Kidney (tissue), 13 donors: ENCODE measurements at regions not wholly inside any gene's neighbourhood (a gene's known extent, or its start where the extent isn't known, plus 50 kb on each side); places are given as distances from the start of the nearest gene placed in this dataset.

Experiments
- DNase-seq, 5 donors: peaks; one replicate each; pipeline ENCODE4 v3.0.0-alpha.2; 2013 to 2020
- FAIRE-seq: peaks from 2 replicates; lab custom pipeline; 2012; peaks lifted over from hg19 to GRCh38; lab: Jason Lieb, UNC
- H3K27ac ChIP-seq, 2 donors: one replicate each; pipeline ENCODE4 v1.7.0; 2013; ENCODE audit warnings: low read depth in 2 of 2, low read length in 2 of 2, inconsistent platforms in 1 of 2
- H3K27me3 ChIP-seq: one replicate; pipeline ENCODE4 v1.7.1; 2013; ENCODE audit warnings: low read length, inconsistent platforms; ENCODE audit not compliant: control insufficient read depth, insufficient read depth
- H3K36me3 ChIP-seq, 3 donors: one replicate each; pipeline versions ENCODE4 v1.7.0 to v1.7.1; 2013; ENCODE audit warnings: low read length in 3 of 3, control low read depth in 1 of 3, inconsistent platforms in 1 of 3; ENCODE audit not compliant: insufficient read depth in 3 of 3, control insufficient read depth in 2 of 3
- H3K4me1 ChIP-seq, 3 donors: one replicate each; pipeline versions ENCODE4 v1.7.0 to v1.7.1; 2013; ENCODE audit warnings: low read length in 3 of 3, inconsistent platforms in 1 of 3, low read depth in 1 of 3; ENCODE audit not compliant: control insufficient read depth in 2 of 3, insufficient read depth in 2 of 3
- H3K4me3 ChIP-seq, 3 donors: one replicate each; pipeline versions ENCODE4 v1.7.0 to v1.8.1; 2013; ENCODE audit warnings: low read length in 3 of 3, control low read depth in 1 of 3, inconsistent platforms in 1 of 3
- H3K9ac ChIP-seq, 3 donors: one replicate each; pipeline versions ENCODE4 v1.7.0 to v1.7.1; 2013; ENCODE audit warnings: low read length in 3 of 3, control low read depth in 1 of 3, inconsistent platforms in 1 of 3
- H3K9me3 ChIP-seq, 3 donors: one replicate each; pipeline versions ENCODE4 v1.7.0 to v1.7.1; 2013; ENCODE audit warnings: low read length in 3 of 3, control low read depth in 1 of 3, inconsistent platforms in 1 of 3; ENCODE audit not compliant: control insufficient read depth in 2 of 3, insufficient read depth in 1 of 3
- intact Hi-C: fragments of 100-400 bp; cut with DNase I; formaldehyde crosslinking; loops from one replicate; pipeline ENCODE4 v1.11.1; 2022
- TF ChIP-seq, protein P1 (sequence below): IDR thresholded peaks from 3 replicates; pipeline ENCODE4 v1.5.1; 2012; ENCODE audit warnings: mild to moderate bottlenecking, moderate library complexity, borderline replicate concordance; ENCODE audit not compliant: insufficient read depth; ENCODE audit errors: extremely low read depth
- donor health status: control.
- donor health status: control.
- donor health status: control.
- donor health status: control.
- donor health status: control.
- donor health status: DM: yes; HTN: yes; CAD: no.
- donor health status: Normal renal cell carcinoma (clear cell type).

DNA sequence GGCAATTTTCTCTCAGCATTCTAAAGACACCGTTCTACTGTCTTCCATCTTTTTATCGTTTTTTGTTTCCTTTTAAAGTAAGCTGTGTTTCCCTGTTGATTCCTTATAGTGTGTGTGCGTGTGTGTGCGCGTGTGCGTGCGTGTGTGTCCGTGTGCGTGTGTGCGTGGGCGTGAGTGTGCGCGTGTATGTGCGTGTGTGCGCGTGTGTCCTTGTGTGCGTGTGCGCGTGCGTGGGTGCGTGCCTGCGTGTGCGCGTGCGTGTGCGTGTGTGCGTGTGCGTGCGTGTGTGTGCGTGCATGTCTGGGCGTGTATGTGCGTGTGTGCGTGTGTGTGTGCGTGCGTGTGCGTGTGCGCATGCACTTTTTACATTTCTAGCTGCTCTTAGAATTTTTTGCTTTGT is 1033.7 kb downstream of the BRD1 start:
- Histone ChIP-seq H3K4me1 (no peaks in the 10 kb centered on the region), H3K9me3 (no peaks in the 10 kb centered on the region), H3K27me3 (no peaks in the 10 kb centered on the region), H3K27ac (no peak overlapping the region), H3K4me3 (no peak overlapping the region), H3K36me3 (no peaks in the 10 kb centered on the region), H3K9ac (no peak overlapping the region)
- TF ChIP-seq, protein P1, sequence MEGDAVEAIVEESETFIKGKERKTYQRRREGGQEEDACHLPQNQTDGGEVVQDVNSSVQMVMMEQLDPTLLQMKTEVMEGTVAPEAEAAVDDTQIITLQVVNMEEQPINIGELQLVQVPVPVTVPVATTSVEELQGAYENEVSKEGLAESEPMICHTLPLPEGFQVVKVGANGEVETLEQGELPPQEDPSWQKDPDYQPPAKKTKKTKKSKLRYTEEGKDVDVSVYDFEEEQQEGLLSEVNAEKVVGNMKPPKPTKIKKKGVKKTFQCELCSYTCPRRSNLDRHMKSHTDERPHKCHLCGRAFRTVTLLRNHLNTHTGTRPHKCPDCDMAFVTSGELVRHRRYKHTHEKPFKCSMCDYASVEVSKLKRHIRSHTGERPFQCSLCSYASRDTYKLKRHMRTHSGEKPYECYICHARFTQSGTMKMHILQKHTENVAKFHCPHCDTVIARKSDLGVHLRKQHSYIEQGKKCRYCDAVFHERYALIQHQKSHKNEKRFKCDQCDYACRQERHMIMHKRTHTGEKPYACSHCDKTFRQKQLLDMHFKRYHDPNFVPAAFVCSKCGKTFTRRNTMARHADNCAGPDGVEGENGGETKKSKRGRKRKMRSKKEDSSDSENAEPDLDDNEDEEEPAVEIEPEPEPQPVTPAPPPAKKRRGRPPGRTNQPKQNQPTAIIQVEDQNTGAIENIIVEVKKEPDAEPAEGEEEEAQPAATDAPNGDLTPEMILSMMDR, result no peak
- intact Hi-C loops, result no loop called here
- no peak for FAIRE-seq
- no peak for DNase-seq

DNA sequence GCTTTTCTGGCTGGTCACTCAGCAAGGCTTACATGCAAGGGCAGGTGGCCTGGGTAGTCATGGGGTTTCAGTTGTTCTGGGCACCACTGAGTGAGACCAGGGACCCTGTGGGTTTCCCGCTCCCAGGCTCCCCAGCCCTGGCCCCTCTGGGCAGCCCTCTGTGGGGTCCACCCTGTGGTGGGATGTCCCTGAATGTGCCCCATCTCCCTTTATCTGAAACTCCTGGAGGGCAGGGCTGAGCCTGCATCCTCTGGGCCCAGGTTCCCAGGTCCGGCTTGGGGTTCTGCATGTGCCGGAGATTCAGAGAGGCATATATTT is 1041.0 kb downstream of the BRD1 start:
- Histone ChIP-seq H3K36me3 (no peaks in the 10 kb centered on the region), H3K27me3 (no peaks in the 10 kb centered on the region), H3K4me3 (no peak overlapping the region), H3K27ac (no peak overlapping the region), H3K9ac (no peak overlapping the region), H3K4me1 (no peaks in the 10 kb centered on the region), H3K9me3 (no peaks in the 10 kb centered on the region)
- TF ChIP-seq, protein P1, result no peak
- intact Hi-C loops, result no loop called here
- FAIRE-seq (no peak), DNase-seq (no peak)

DNA sequence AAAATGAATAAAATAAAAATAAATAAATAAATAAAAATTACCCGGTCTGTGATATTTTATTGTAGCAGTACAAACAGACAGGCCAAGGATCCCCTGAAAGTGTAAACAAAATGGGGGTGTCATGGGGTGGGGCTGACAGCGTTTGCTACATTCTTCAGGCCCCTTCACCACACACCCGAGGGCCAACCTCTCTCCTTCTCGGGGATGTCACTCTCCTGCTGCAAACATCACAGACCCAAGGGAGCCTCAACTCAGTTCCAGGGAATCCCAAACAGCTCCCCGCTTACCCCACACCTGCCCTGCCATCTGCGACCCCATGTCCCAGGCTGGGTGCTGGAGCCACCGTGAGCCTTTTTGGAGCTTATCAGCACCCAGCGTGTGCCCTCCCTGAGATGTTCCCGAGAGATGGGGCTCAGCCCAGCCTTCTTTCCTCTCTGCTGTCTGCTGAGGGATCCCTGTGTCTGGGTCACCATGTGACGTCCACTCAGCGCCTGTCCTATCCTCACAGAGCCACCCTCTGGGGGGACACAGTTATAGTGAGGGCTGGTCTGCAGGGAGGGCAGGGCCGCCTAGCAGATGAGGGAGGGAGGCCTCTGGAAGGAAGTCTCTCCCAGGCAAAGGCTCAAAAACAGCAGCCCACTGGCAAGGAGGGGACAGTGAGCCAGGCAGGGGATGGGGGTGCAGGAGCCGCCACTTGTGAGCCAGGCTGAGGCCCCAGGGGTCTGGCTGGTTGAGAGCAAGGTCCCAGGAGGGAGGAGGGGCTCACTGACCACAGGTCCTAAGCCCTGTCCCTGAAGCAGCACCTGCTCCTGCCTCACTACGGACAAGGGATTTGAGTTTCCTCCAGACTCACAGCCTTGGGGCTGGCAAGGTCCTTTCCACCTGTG is 1041.6 kb downstream of the BRD1 start:
- Histone ChIP-seq H3K9me3 (no peaks in the 10 kb centered on the region), H3K36me3 (no peaks in the 10 kb centered on the region), H3K27me3 (no peaks in the 10 kb centered on the region), H3K4me1 (no peaks in the 10 kb centered on the region), H3K9ac (no peak overlapping the region), H3K4me3 (no peak overlapping the region), H3K27ac (no peak overlapping the region)
- DNase-seq (no peak), FAIRE-seq (no peak)
- intact Hi-C loops, result no loop called here
- TF ChIP-seq, protein P1, result no peak
